GM12878 (cell line): ENCODE measurements at regions not wholly inside any gene's neighbourhood (a gene's known extent, or its start where the extent isn't known, plus 50 kb on each side); places are given as distances from the start of the nearest gene placed in this dataset.

ENCODE experiments used
- ATAC-seq: fragments of 200-7000 bp; cut with Tn5 transposase; 3 replicates; pipeline ENCODE4 v1.9.1; 2020; ENCODE audit warnings: mild to moderate bottlenecking, moderate library complexity
- BruUV-seq: library from RNA; stranded (reverse); fragments of 400-500 nt; replicated peaks from 2 replicates; lab custom pipeline; 2021; lab: Mats Ljungman, UMichigan
- CTCF ChIA-PET: fragments of 300-600 bp; sonication (Branson Sonifier 250); formaldehyde crosslinking; extraction: SDS; loops from one replicate; lab custom pipeline; 2021; ENCODE audit warnings: inconsistent platforms; lab: Yijun Ruan, JAX
- POLR2A ChIA-PET: fragments of 350-600 bp; formaldehyde crosslinking; extraction: SDS; loops from one replicate; lab custom pipeline; 2021; ENCODE audit warnings: inconsistent platforms; lab: Charles Lee
- RAD21 ChIA-PET: fragments of 300-600 bp; sonication (Branson Sonifier 250); formaldehyde crosslinking; loops from one replicate; lab custom pipeline; 2023; ENCODE audit warnings: antibody characterized with exemption; ENCODE audit not compliant: unreplicated experiment; lab: Charles Lee
- SMC1A ChIA-PET: fragments of 300-600 bp; sonication (Branson Sonifier 250); formaldehyde crosslinking; loops from one replicate; lab custom pipeline; 2023; ENCODE audit not compliant: unreplicated experiment, uncharacterized antibody; lab: Charles Lee
- DNase-seq: peaks from one replicate; pipeline ENCODE4 v3.0.0-alpha.2; 2011; ENCODE audit warnings: low read depth, low spot score
- FAIRE-seq: peaks from 3 replicates; lab custom pipeline; 2011; peaks lifted over from hg19 to GRCh38; lab: Jason Lieb, UNC
- H2AFZ ChIP-seq: 2 replicates; pipeline ENCODE4 v1.6.0; 2011; ENCODE audit warnings: low read depth, low read length, control low read depth; ENCODE audit not compliant: control insufficient read depth
- H3K27ac ChIP-seq: 2 replicates; pipeline ENCODE4 v1.5.1; 2011; ENCODE audit warnings: control low read depth; ENCODE audit not compliant: control insufficient read depth, insufficient read depth
- H3K27me3 ChIP-seq, 2 experiments: replicated peaks in 1 of 2; 2 replicates each; pipeline versions ENCODE4 v1.6.0 to v1.6.1; 2011; ENCODE audit warnings: low read length in 1 of 2; ENCODE audit not compliant: control insufficient read depth in 2 of 2, insufficient read depth in 2 of 2
- H3K36me3 ChIP-seq, 2 experiments: 2 replicates each; pipeline ENCODE4 v1.5.1; 2011; ENCODE audit warnings: low read length in 1 of 2; ENCODE audit not compliant: control insufficient read depth in 2 of 2, insufficient read depth in 2 of 2
- H3K4me1 ChIP-seq: 2 replicates; pipeline ENCODE4 v1.6.1; 2011; ENCODE audit warnings: mild to moderate bottlenecking, low read length, moderate library complexity, mixed read lengths; ENCODE audit not compliant: control insufficient read depth, insufficient read depth
- H3K4me2 ChIP-seq: 2 replicates; pipeline ENCODE4 v1.6.0; 2011; ENCODE audit warnings: control low read depth; ENCODE audit not compliant: control insufficient read depth, insufficient read depth
- H3K4me3 ChIP-seq: fragments of 200-600 bp; sonication (generic); 2 replicates; pipeline ENCODE4 v1.5.1; 2016
- H3K79me2 ChIP-seq: 2 replicates; pipeline ENCODE4 v1.6.0; 2011; ENCODE audit warnings: low read length; ENCODE audit not compliant: control insufficient read depth, insufficient read depth
- H3K9ac ChIP-seq: 2 replicates; pipeline ENCODE4 v1.8.0; 2011; ENCODE audit warnings: low read length, control low read depth, mixed read lengths; ENCODE audit not compliant: control insufficient read depth, insufficient read depth
- H3K9me3 ChIP-seq: replicated peaks from 3 replicates; pipeline ENCODE4 v1.5.1; 2011; ENCODE audit warnings: mild to moderate bottlenecking, low read length; ENCODE audit not compliant: control insufficient read depth, insufficient read depth
- H4K20me1 ChIP-seq: 2 replicates; pipeline ENCODE4 v1.6.0; 2011; ENCODE audit not compliant: control insufficient read depth, insufficient read depth
- CTCF ChIP-seq, 3 experiments: IDR thresholded peaks in 2 of 3; conservative IDR thresholded peaks in 1 of 3; 2 replicates each; pipeline ENCODE4 v1.5.1; 2011; ENCODE audit warnings: low read depth in 3 of 3, low read length in 3 of 3, mild to moderate bottlenecking in 3 of 3, control low read depth in 2 of 3, moderate library complexity in 2 of 3, inconsistent platforms in 1 of 3, mixed read lengths in 1 of 3; ENCODE audit not compliant: control insufficient read depth in 2 of 3, insufficient read depth in 1 of 3; ENCODE audit errors: extremely low read depth in 1 of 3
- CUX1 ChIP-seq: IDR thresholded peaks from 2 replicates; pipeline ENCODE4 v1.6.1; 2012; ENCODE audit warnings: improper control_type of control experiment, low read depth, low read length; ENCODE audit not compliant: insufficient replicate concordance
- ELK1 ChIP-seq: IDR thresholded peaks from 2 replicates; pipeline ENCODE4 v1.6.1; 2012; ENCODE audit warnings: low read depth, low read length, improper control_type of control experiment
- KDM1A ChIP-seq: fragments of 200-600 bp; sonication (generic); IDR thresholded peaks from 2 replicates; pipeline ENCODE4 v1.6.1; 2016; ENCODE audit warnings: borderline replicate concordance
- STAT1 ChIP-seq: fragments of 450-650 bp; conservative IDR thresholded peaks from 2 replicates; pipeline ENCODE4 v1.6.1; 2014; ENCODE audit warnings: antibody characterized with exemption, mild to moderate bottlenecking
- YBX1 ChIP-seq: fragments of 450-650 bp; IDR thresholded peaks from 2 replicates; pipeline ENCODE4 v1.6.1; 2016; ENCODE audit warnings: antibody characterized with exemption
- ZNF622 ChIP-seq: fragments of 450-650 bp; IDR thresholded peaks from 2 replicates; pipeline ENCODE4 v1.6.1; 2017; ENCODE audit warnings: mild to moderate bottlenecking, inconsistent platforms
- ZZZ3 ChIP-seq: IDR thresholded peaks from 2 replicates; pipeline ENCODE4 v1.6.1; 2011; ENCODE audit warnings: low read depth; ENCODE audit not compliant: control insufficient read depth, insufficient read length
- WGBS: methylation state at CpG from one replicate; pipeline ENCODE4 v1.1.6; 2016; ENCODE audit warnings: low lambda C conversion rate; ENCODE audit not compliant: insufficient replicate concordance, insufficient coverage; ENCODE audit errors: missing lambda C conversion rate; 5-methylcytosine and 5-hydroxymethylcytosine counted together
- in situ Hi-C: fragments of 300-500 bp; cut with MboI; formaldehyde crosslinking; loops from 9 replicates; pipeline ENCODE4 v1.14.3; 2018; ENCODE audit warnings: mixed read lengths
- intact Hi-C: fragments of 100-400 bp; cut with micrococcal nuclease; formaldehyde crosslinking; loops from one replicate; pipeline ENCODE4 v1.14.2; 2022; ENCODE audit not compliant: unreplicated experiment
- TF ChIP-seq, protein P1 (sequence below): IDR thresholded peaks from 2 replicates; pipeline ENCODE4 v1.6.1; 2011; ENCODE audit warnings: low read depth, low read length, improper control_type of control experiment, borderline replicate concordance

DNA sequence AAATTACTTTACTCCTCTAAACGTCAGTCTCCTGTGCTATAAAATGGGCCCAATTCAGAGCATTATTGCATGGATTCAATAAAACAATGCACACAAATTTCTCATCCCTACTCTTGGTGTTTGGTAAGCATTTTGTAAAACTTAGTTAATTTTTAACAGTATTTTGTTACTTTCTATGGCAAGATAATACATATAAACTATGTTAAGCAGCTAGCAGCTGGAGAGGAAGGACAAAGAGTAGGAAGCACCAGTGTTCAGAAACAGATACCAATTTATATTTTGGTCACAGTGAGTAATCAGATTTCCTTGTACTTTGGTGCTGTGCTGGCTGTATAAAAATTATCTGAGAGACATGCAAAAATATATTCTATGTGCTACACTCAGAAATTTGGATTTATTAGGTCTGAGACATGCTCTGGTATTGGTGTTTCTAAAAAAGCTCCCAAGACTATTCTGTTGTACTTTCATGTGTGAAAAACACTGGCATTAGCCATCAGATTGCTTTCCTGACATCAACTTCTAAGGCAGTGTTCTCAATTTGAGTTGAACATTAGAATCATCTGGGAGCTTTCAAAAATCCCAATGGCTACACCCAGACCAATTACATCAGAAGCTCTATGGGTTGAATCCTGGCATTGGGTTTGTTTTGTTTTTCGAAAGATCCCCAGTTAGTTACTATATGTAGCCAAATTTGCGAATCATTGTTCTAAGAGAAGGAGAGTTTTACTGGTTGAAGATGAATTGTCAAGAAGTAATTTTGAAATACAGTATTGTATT, 100.3 kb upstream of the C1orf87 start:
- intact Hi-C loops, result no loop called here
- in situ Hi-C loops, result no loop called here
- WGBS, result 13% methylated on average over 3 of the region's 3 CpGs
- RAD21 ChIA-PET, result no interaction called here
- Histone ChIP-seq H3K4me3 (no peak overlapping the region), H3K9me3 (no peaks in the 10 kb centered on the region), H3K79me2 (no peaks in the 10 kb centered on the region), H3K27ac (no peak overlapping the region), H2AFZ (no peak overlapping the region), H4K20me1 (no peaks in the 10 kb centered on the region), H3K9ac (no peak overlapping the region), H3K4me2 (no peak overlapping the region), H3K36me3 (no peaks in the 10 kb centered on the region), H3K4me1 (no peaks in the 10 kb centered on the region), H3K27me3 (no peaks in the 10 kb centered on the region)
- FAIRE-seq (no peak), DNase-seq (no peak), ATAC-seq (no peak)
- TF ChIP-seq ZNF622 (no peak), KDM1A (no peak), ZZZ3 (no peak), CTCF (IDR thresholded peaks at IDR 0.05 in 2 of 3, conservative IDR thresholded peaks at IDR 0.05 in 1 of 3; ENCODE audit: control insufficient read depth in 2 of 3, extremely low read depth in 1 of 3, insufficient read depth in 1 of 3, low read depth in 3 of 3, low read length in 3 of 3) (no peak), STAT1 (no peak), CUX1 (no peak), ELK1 (no peak), YBX1 (no peak)
- TF ChIP-seq, protein P1, sequence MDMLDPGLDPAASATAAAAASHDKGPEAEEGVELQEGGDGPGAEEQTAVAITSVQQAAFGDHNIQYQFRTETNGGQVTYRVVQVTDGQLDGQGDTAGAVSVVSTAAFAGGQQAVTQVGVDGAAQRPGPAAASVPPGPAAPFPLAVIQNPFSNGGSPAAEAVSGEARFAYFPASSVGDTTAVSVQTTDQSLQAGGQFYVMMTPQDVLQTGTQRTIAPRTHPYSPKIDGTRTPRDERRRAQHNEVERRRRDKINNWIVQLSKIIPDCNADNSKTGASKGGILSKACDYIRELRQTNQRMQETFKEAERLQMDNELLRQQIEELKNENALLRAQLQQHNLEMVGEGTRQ, result no peak
- SMC1A ChIA-PET, result no interaction called here
- CTCF ChIA-PET, result no interaction called here
- no TSS peak for BruUV-seq
- POLR2A ChIA-PET, result no interaction called here
